ENCODE measurements at regions not wholly inside any gene's neighbourhood (a gene's known extent, or its start where the extent isn't known, plus 50 kb on each side); places are given as distances from the start of the nearest gene placed in this dataset.

DNA sequence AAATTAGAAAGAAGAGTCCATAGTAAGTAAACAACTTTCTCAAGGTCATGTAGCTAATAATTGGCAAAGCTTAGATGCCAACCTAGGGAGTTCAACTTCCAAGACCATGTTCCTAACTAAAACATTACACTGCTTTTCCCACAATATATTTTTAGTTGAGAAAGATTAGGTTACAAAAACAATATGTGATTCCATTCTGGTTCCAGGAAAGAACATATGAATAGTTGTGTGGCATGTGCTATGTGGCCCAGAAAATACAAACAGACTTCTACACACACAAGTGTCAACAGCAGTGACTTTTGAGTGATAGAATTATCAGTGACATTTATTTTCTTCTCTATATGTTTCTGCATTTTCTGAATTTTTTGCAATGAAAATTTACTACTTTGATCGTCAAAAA, 62.7 kb upstream of the EDNRA start:
- no peak for TF ChIP-seq POLR2A (IDR thresholded peaks at IDR 0.05)
- no peak for TF ChIP-seq CTCF (IDR thresholded peaks at IDR 0.05)
